HG02571 (cell line): ENCODE measurements at regions not wholly inside any gene's neighbourhood (a gene's known extent, or its start where the extent isn't known, plus 50 kb on each side); places are given as distances from the start of the nearest gene placed in this dataset.

Source experiments
- ATAC-seq: cut with Tn5 transposase; IDR thresholded peaks from one replicate; pipeline ENCODE4 v1.9.1; 2021; ENCODE audit warnings: mild to moderate bottlenecking, moderate library complexity; ENCODE audit not compliant: unreplicated experiment

GRCh38 chr6:9540534-9541126, 874.2 kb downstream of the TFAP2A start:
- ATAC-seq = no peak

GRCh38 chr6:9540126-9540525, 874.7 kb downstream of the TFAP2A start:
- ATAC-seq = no peak

GRCh38 chr6:9539231-9539755, 875.6 kb downstream of the TFAP2A start:
- ATAC-seq = no peak

- no peak for ATAC-seq
Observed at GRCh38 chr6:9537381-9537780, 877.5 kb downstream of the TFAP2A start.

GRCh38 chr6:9535106-9535505, 879.8 kb downstream of the TFAP2A start:
- no peak for ATAC-seq

GRCh38 chr6:9532621-9533557, 882.0 kb downstream of the TFAP2A start:
- ATAC-seq = no peak

GRCh38 chr6:9527679-9528286, 887.1 kb downstream of the TFAP2A start:
- no peak for ATAC-seq

- ATAC-seq = no peak
Observed at GRCh38 chr6:9523462-9523861, 891.4 kb downstream of the TFAP2A start.

- no peak for ATAC-seq
Observed at GRCh38 chr6:9522101-9522500, 892.8 kb downstream of the TFAP2A start.

- peak; percentile 50 for ATAC-seq
Observed at GRCh38 chr6:9521152-9521530, 893.7 kb downstream of the TFAP2A start.

GRCh38 chr6:9520417-9521151, 894.3 kb downstream of the TFAP2A start:
- peak; percentile 57 for ATAC-seq

GRCh38 chr6:9518431-9518830, 896.4 kb downstream of the TFAP2A start:
- ATAC-seq = no peak

GRCh38 chr6:9517806-9518205, 897.1 kb downstream of the TFAP2A start:
- ATAC-seq = no peak

GRCh38 chr6:9515633-9516606, 899.0 kb downstream of the TFAP2A start:
- no peak for ATAC-seq

GRCh38 chr6:9514146-9514545, 900.7 kb downstream of the TFAP2A start:
- ATAC-seq = no peak

- ATAC-seq = no peak
Observed at GRCh38 chr6:9511157-9511556, 903.7 kb downstream of the TFAP2A start.

GRCh38 chr6:9507136-9507895, 907.6 kb downstream of the TFAP2A start:
- no peak for ATAC-seq

GRCh38 chr6:9504191-9504590, 910.7 kb downstream of the TFAP2A start:
- no peak for ATAC-seq

- ATAC-seq = no peak
Observed at GRCh38 chr6:9503111-9503761, 911.6 kb downstream of the TFAP2A start.
